ENCODE measurements at regions not wholly inside any gene's neighbourhood (a gene's known extent, or its start where the extent isn't known, plus 50 kb on each side); places are given as distances from the start of the nearest gene placed in this dataset.
"Not testable (repeated sequence)": the region's sequence is repeated elsewhere in the genome, so short reads cannot be mapped to it uniquely, and the experiment has no call there.

DNA sequence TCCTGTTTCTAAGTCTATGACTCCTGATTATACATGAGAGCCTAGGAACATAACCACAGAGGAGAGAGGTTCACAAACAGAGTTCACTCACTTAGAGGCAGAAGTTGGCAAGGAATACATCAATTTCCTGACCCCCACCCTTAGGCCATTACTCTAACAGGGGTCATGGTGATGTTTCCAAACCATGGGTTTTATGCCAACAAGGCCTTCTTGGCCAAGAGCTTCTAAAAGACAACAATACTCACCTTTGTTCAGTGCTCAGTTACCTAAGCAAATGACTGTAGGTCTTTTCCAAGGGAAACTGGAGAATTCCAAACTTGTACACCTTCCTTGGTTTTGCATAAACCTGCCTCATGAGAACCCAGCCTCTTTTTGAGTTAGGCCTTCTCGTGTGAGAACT is 52.6 kb downstream of the ERICH4 start:
- no peaks in the 10 kb centered on the region for H3K4me1 ChIP-seq (ENCODE audit: insufficient read depth, low read length)
- peaks cover 1% of the 10 kb centered on the region; the same call in 1 of the 2 replicates for H3K9me3 ChIP-seq (ENCODE audit: control insufficient read depth, insufficient read depth, low read length)
- H3K9ac ChIP-seq (ENCODE audit: low read depth, low read length) = no peak overlapping the region
- H3K36me3 ChIP-seq (ENCODE audit: insufficient read depth, low read length) = no peaks in the 10 kb centered on the region

DNA sequence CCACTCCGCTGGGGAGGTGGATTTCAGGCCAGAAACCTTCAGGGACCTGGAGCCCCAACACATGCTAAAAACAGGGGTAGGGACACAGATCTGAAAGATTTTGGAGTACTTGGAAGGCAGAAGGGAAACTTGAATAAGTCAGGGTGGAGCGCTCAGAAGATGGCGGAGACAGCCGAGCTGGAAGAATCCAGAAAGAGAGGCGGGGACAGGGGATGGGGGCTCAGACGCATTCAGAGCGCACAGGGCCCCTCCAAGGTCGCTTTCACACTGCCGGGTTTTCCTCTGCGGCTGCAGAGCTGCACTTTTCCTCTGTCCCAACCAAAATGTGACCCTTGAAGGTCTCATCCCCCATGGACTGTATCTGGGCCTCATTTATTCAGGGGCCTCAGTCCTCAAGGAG is 56.9 kb downstream of the ERICH4 start:
- Histone ChIP-seq H3K9ac (ENCODE audit: low read depth, low read length) (no peak overlapping the region), H3K9me3 (ENCODE audit: control insufficient read depth, insufficient read depth, low read length) (peaks cover 3% of the 10 kb centered on the region; the same call in 1 of the 2 replicates), H3K4me1 (ENCODE audit: insufficient read depth, low read length) (peaks cover 3% of the 10 kb centered on the region; the same call in 1 of the 2 replicates), H3K36me3 (ENCODE audit: insufficient read depth, low read length) (no peaks in the 10 kb centered on the region)

DNA sequence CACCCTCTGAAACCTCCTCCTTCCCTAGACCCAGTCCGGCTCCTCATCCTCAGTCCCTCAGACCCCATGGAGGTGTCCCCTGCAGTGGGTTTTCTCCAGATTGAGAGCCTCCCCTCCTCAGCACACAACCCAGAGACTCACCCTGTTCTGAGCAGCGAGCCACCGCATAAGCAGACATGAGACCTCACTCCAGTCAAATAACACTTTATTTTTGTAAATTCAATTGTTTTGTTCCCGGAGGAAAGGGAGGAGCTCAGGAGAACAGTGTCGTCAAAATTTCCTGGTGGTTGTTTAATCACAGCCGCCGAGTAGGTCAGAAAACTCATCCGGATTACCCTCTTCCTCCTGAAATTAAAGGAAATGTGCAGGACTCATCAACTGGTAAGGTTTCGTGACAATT is 57.5 kb downstream of the ERICH4 start:
- Histone ChIP-seq H3K4me1 (ENCODE audit: insufficient read depth, low read length) (peaks cover 3% of the 10 kb centered on the region; the same call in 1 of the 2 replicates), H3K9ac (ENCODE audit: low read depth, low read length) (no peak overlapping the region), H3K9me3 (ENCODE audit: control insufficient read depth, insufficient read depth, low read length) (peaks cover 3% of the 10 kb centered on the region; the same call in 1 of the 2 replicates), H3K36me3 (ENCODE audit: insufficient read depth, low read length) (no peaks in the 10 kb centered on the region)

DNA sequence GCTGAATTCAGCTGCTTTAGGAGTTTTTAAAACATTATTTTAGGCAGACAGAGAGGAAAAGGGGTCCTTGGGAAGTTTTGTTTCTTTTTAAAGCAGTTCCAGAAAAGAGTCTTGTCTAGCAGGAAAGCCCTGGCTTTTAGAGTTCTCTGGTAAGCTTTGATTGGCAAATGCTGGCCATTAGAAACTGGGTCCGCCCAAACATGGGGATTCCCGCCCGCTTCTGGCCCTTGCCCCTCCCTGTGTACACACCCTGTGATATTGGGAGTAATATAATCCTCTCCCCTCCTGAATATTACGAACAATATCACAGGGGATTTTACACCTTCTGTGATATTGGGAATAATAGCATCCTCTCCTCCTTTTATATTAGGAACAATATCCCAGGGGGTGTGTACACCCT is 58.9 kb downstream of the ERICH4 start:
- no peaks in the 10 kb centered on the region for H3K36me3 ChIP-seq (ENCODE audit: insufficient read depth, low read length)
- peaks cover 3% of the 10 kb centered on the region; the same call in 1 of the 2 replicates for H3K9me3 ChIP-seq (ENCODE audit: control insufficient read depth, insufficient read depth, low read length)
- peak overlapping the region; percentile 25; the same call in 1 of the 2 replicates for H3K9ac ChIP-seq (ENCODE audit: low read depth, low read length)
- peaks cover 3% of the 10 kb centered on the region; the same call in 1 of the 2 replicates for H3K4me1 ChIP-seq (ENCODE audit: insufficient read depth, low read length)

DNA sequence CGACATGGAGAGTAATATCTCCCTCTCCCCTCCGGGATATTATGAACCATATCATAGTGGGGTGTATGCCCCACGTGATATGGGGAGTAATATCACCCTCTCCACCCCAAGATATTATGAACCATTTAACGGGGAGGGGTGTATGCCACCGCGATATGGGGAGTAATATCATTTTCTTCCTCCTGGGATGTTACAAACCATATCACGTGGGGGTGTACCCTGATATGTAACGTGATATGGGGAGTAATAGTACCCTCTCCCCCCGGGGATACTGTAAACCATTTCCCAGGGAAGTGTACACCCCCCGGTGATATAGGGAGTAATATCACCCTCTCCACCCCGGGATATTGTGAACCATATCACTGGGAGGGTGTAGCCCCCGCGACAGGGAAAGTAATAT is 62.1 kb downstream of the ERICH4 start:
- Histone ChIP-seq H3K36me3 (ENCODE audit: insufficient read depth, low read length) (no peaks in the 10 kb centered on the region), H3K9me3 (ENCODE audit: control insufficient read depth, insufficient read depth, low read length) (peaks cover 3% of the 10 kb centered on the region; the same call in 1 of the 2 replicates), H3K4me1 (ENCODE audit: insufficient read depth, low read length) (peaks cover 3% of the 10 kb centered on the region; the same call in 1 of the 2 replicates)

DNA sequence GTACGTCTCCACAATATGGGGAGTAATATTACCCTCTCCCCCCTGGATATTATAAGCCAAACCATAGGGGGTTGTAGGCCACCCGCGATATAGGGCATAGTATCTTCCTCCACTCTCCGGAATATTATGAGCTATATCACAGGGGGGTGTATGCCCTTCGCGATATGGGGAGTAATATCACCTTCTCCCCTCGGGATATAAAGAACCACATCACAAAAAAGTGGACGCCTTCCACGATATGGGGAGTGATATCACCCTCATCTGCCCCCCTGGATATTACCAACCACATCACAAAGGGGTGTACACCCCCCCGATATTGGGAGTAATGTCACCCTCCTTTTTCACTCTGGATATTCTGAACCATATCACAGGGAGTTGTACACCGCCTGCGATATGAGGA is 65.5 kb upstream of the CEACAM21 start:
- Histone ChIP-seq H3K9ac (ENCODE audit: low read depth, low read length) (no peak overlapping the region), H3K9me3 (ENCODE audit: control insufficient read depth, insufficient read depth, low read length) (no peaks in the 10 kb centered on the region), H3K4me1 (ENCODE audit: insufficient read depth, low read length) (no peaks in the 10 kb centered on the region), H3K36me3 (ENCODE audit: insufficient read depth, low read length) (no peaks in the 10 kb centered on the region)

More for the DNA sequence above, 62.1 kb downstream of the ERICH4 start:
- H3K9ac ChIP-seq (ENCODE audit: low read depth, low read length) = no peak overlapping the region

DNA sequence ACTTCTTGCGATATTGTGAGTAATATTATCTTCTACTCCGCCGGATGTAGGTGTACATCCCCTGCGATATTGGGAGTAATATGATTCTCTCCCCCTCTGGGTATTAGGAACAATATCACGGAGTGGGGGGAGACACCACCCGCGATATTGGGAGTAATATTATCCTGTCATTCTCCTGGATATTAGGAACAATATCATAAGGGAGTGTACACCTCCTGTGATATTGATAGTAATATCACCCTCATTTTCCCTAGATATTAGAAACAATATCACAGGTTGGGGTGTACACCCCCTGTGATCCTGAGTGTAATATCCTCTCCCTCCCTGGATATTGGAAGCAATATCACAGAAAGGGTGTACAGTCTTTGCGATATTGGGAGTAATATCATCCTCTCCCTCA is 64.3 kb upstream of the CEACAM21 start:
- Histone ChIP-seq H3K4me1 (ENCODE audit: insufficient read depth, low read length) (no peaks in the 10 kb centered on the region), H3K36me3 (ENCODE audit: insufficient read depth, low read length) (no peaks in the 10 kb centered on the region)

DNA sequence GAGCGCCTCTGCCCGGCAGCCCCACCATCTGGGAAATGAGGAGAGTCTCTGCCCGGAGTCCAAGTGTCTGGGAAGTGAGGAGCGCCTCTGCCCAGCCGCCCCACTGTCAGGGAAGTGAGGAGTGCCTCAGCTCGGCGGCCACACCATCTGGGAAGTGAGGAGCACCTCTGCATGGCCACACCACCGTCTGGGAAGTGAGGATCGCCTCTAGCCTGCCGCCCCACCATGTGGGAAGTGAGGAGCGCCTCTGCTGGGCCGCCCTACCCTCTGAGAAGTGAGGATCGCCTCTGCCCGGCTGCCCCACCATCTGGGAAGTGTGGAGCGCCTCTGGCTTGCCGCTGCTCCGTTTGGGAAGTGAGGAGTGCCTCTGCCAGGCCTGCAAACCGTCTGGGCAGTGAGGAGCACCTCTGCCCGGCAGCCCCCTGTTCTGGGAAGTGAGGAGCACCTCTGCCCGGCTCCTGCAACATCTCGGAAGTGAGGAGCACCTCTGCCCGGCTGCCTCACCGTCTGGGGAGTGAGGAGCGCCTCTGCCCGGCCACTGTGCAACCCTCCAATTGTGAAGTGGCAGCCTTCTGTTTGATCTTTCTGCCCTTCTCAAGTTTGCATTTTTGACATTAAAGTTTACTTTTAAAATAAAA is 60.8 kb upstream of the CEACAM21 start:
- Histone ChIP-seq H3K9me3 (ENCODE audit: control insufficient read depth, insufficient read depth, low read length) (no peaks in the 10 kb centered on the region), H3K9ac (ENCODE audit: low read depth, low read length) (no peak overlapping the region), H3K36me3 (ENCODE audit: insufficient read depth, low read length) (no peaks in the 10 kb centered on the region), H3K4me1 (ENCODE audit: insufficient read depth, low read length) (no peaks in the 10 kb centered on the region)

More for the DNA sequence above, 64.3 kb upstream of the CEACAM21 start:
- H3K9me3 ChIP-seq (ENCODE audit: control insufficient read depth, insufficient read depth, low read length) = no peaks in the 10 kb centered on the region
- no peak overlapping the region for H3K9ac ChIP-seq (ENCODE audit: low read depth, low read length)

DNA sequence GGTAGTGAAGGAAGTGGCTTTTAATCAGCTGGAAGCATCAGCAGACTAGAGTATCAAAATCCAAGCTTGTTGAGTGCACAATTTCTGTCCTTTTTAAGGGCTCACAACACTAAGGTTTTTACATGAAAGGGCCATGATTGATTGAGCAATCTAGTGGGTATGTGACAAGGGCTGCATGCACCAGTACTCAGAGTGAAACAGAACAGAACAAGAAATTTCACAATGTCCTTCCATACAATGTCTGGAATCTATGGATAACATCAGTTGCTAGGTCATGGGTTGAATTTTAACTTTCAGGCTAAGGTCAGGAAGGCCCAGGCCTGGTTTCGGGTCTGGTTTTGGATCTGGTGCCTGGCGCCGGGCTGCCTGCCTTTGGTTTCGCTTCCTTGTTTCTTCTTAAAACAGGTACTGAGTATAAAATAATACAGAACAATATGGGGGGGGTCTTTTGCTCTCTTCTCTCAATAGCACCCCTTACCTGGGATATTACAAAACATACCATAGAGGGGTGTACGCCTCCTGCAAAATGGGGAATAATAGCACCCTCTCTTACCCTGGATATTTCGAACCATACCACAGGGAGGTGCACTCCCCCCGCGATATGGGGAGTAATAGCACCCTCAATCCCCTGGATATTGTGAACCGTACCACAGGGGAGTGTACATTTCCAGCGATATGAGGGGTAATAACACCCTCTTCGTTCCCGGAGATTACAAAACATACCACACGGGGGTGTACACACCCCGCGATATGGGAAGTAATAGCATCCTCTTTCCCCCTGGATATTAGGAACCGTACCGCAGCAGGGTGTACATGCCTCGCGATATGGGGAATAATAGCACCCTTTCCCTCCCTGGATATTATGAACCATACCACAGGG is 59.4 kb upstream of the CEACAM21 start:
- H3K4me1 ChIP-seq (ENCODE audit: insufficient read depth, low read length); H3K9ac ChIP-seq (ENCODE audit: low read depth, low read length); H3K36me3 ChIP-seq (ENCODE audit: insufficient read depth, low read length); H3K9me3 ChIP-seq (ENCODE audit: control insufficient read depth, insufficient read depth, low read length): not testable (repeated sequence)

DNA sequence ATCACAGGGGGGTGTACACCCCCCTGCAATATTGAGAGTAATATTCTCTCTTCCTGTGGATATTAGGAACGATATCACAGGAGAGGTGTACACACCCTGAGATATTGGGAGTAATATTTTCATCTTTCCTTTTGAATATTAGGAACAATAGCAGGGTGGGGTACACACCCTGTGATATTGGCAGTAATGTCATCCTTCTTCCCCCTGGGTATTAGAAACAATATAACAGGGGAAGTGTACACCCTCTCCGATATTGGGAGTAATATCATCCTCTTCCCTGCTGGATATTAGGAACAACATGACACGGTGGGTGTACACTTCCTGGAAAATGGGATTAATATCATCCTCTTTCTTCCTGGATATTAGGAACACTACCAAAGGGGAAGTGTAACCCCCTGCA is 57.8 kb upstream of the CEACAM21 start:
- no peaks in the 10 kb centered on the region for H3K4me1 ChIP-seq (ENCODE audit: insufficient read depth, low read length)
- H3K36me3 ChIP-seq (ENCODE audit: insufficient read depth, low read length) = no peaks in the 10 kb centered on the region
- H3K9me3 ChIP-seq (ENCODE audit: control insufficient read depth, insufficient read depth, low read length) = peaks cover 4% of the 10 kb centered on the region; the same call in 1 of the 2 replicates
- no peak overlapping the region for H3K9ac ChIP-seq (ENCODE audit: low read depth, low read length)

DNA sequence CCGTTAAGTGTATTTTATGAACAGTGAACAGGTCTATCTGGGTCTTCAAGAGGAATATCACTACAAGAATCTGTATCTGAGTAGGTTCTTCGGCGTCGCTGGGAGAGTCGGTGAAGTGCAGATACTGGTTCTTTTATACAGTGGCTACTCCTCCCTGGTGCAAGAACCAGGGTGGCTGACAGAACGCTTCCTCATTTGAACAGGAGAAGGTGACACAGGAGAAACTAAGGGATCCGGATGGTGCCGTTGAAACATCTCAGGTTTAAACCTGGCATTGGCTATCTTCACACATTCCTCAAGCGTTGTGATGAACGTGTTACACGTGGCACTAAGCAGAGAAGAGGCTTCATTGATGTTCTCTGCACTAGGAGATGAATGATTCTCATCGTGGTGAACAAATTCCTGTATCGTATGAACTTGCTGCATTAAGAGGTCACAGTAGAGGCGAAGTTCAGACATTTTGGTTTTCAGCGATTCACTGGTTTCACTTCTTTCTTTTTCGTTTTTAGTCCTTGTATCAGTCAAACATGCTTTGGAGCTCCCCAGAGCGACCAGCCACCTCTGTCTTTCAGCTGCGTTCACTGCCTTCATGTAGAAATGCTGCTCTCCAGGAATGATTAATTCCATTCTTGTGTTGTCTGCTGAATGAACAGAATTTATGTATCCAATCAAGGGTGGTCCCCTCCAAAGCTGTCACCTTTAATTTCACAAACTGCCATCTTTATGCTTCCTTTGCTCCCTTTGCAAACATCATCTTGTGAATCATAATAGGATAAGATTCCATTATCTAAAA is 54.6 kb upstream of the CEACAM21 start:
- H3K36me3 ChIP-seq (ENCODE audit: insufficient read depth, low read length); H3K9me3 ChIP-seq (ENCODE audit: control insufficient read depth, insufficient read depth, low read length); H3K4me1 ChIP-seq (ENCODE audit: insufficient read depth, low read length): not testable (repeated sequence)
- peak overlapping the region; percentile 44; the same call in 1 of the 2 replicates for H3K9ac ChIP-seq (ENCODE audit: low read depth, low read length)

DNA sequence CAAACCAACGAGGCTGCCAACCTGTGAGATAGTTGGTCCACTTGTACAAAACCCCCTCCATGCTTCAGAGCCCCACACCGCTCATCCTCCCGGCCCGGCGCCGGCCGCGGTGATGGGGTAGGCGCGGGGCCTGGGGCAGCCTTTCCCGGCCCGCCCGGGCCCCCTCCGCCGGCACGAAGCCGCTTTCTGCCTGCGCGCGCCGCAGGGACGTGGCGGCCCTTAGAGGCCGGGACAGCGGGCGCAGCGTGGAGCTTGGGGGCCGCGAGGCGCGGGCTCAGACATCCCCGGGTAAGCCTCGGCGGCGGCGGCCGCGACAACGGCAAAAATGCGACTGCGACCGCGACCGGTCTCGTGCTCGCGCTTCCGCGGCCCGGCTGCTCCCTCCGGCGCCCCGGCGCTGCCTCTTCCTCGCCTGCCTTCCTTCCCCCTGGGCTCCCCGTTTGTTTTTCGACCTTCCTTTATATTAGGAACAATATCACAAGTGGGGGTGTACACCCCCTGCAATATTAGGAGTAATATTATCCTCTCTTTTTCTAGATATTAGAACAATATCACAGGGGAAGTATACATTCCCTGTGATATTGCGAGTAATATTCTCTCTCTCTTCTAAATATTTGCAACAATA is 53.9 kb upstream of the CEACAM21 start:
- Histone ChIP-seq H3K9ac (ENCODE audit: low read depth, low read length) (peak overlapping the region; percentile 44), H3K36me3 (ENCODE audit: insufficient read depth, low read length) (no peaks in the 10 kb centered on the region), H3K9me3 (ENCODE audit: control insufficient read depth, insufficient read depth, low read length) (peaks cover 4% of the 10 kb centered on the region; the same call in 1 of the 2 replicates), H3K4me1 (ENCODE audit: insufficient read depth, low read length) (no peaks in the 10 kb centered on the region)

DNA sequence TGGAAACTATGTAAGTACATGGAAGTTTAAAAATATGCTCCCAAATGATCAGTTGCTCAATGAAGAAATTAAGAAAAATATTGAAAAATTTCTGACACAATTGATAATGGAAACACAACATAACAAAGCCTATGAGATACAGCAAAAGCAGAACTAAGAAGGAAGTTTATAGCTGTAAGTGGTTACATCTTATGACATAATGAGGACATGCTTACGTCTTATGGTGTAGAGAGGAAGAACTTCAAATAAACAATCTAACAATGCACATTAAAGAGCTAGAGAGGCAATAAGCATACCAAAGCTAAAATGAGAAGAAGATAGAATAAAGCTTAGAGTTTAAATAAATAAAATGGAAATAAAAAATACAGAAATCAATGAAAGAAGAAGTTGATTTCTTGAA is 50.0 kb upstream of the CEACAM21 start:
- Histone ChIP-seq H3K4me1 (ENCODE audit: insufficient read depth, low read length) (no peaks in the 10 kb centered on the region), H3K36me3 (ENCODE audit: insufficient read depth, low read length) (no peaks in the 10 kb centered on the region), H3K9ac (ENCODE audit: low read depth, low read length) (no peak overlapping the region), H3K9me3 (ENCODE audit: control insufficient read depth, insufficient read depth, low read length) (peaks cover 6% of the 10 kb centered on the region; the same call in 1 of the 2 replicates)

Measured in ES-I3 (cell line).